GM23338 (cell line): ENCODE measurements at regions not wholly inside any gene's neighbourhood (a gene's known extent, or its start where the extent isn't known, plus 50 kb on each side); places are given as distances from the start of the nearest gene placed in this dataset.

Experiments used
- ATAC-seq: fragments of 200-7000 bp; cut with Tn5 transposase; 3 replicates; pipeline ENCODE4 v1.9.1; 2020
- DNase-seq: peaks from one replicate; pipeline ENCODE4 v3.0.0-alpha.2; 2015; ENCODE audit warnings: low spot score
- H2AFZ ChIP-seq: fragments of 200-600 bp; sonication (generic); 2 replicates; pipeline ENCODE4 v1.8.0; 2016; ENCODE audit warnings: antibody characterized with exemption, mild to moderate bottlenecking, moderate library complexity
- H3F3A ChIP-seq: fragments of 200-600 bp; sonication (generic); replicated peaks from 2 replicates; pipeline ENCODE4 v1.8.0; 2017; ENCODE audit warnings: antibody characterized with exemption, mixed run types, low read depth
- H3K27ac ChIP-seq: fragments of 200-600 bp; sonication (generic); 2 replicates; pipeline ENCODE4 v1.6.1; 2016; ENCODE audit warnings: low read depth
- H3K27me3 ChIP-seq: fragments of 200-600 bp; sonication (generic); 2 replicates; pipeline ENCODE4 v1.8.0; 2016; ENCODE audit warnings: mild to moderate bottlenecking, mixed run types, moderate library complexity; ENCODE audit not compliant: insufficient read depth
- H3K36me3 ChIP-seq: fragments of 200-600 bp; sonication (generic); 2 replicates; pipeline ENCODE4 v1.8.0; 2016; ENCODE audit warnings: mild to moderate bottlenecking; ENCODE audit not compliant: insufficient read depth
- H3K4me1 ChIP-seq: fragments of 200-600 bp; sonication (generic); 2 replicates; pipeline ENCODE4 v1.8.0; 2016; ENCODE audit warnings: mild to moderate bottlenecking, moderate library complexity; ENCODE audit not compliant: insufficient read depth
- H3K4me2 ChIP-seq: fragments of 200-600 bp; sonication (generic); 2 replicates; pipeline ENCODE4 v1.7.1; 2017; ENCODE audit warnings: mixed run types
- H3K4me3 ChIP-seq: fragments of 200-600 bp; sonication (generic); 2 replicates; pipeline ENCODE4 v1.6.1; 2016; ENCODE audit warnings: mixed run types
- H3K79me2 ChIP-seq: fragments of 200-600 bp; sonication (generic); replicated peaks from 2 replicates; pipeline ENCODE4 v1.8.0; 2017; ENCODE audit warnings: mild to moderate bottlenecking; ENCODE audit not compliant: insufficient read depth
- H3K9me2 ChIP-seq: fragments of 200-600 bp; sonication (generic); 2 replicates; pipeline ENCODE4 v1.8.0; 2017; ENCODE audit not compliant: insufficient read depth
- H4K20me1 ChIP-seq: fragments of 200-600 bp; sonication (generic); replicated peaks from 2 replicates; pipeline ENCODE4 v1.8.0; 2017; ENCODE audit warnings: mild to moderate bottlenecking; ENCODE audit not compliant: insufficient read depth
- H3K27ac Mint-ChIP-seq: 2 replicates; pipeline ENCODE4 v1.8.0; 2020; ENCODE audit warnings: inconsistent platforms, mild to moderate bottlenecking, moderate library complexity, mixed read lengths
- H3K27me3 Mint-ChIP-seq: 3 replicates; pipeline ENCODE4 v1.8.0; 2022; ENCODE audit warnings: low read depth, mild to moderate bottlenecking, moderate library complexity, mixed read lengths, inconsistent platforms; ENCODE audit not compliant: insufficient read depth, poor library complexity
- H3K36me3 Mint-ChIP-seq: 3 replicates; pipeline ENCODE4 v1.8.0; 2021; ENCODE audit warnings: low read depth, mild to moderate bottlenecking, inconsistent platforms, moderate library complexity, mixed read lengths
- H3K4me1 Mint-ChIP-seq: 3 replicates; pipeline ENCODE4 v1.8.0; 2020; ENCODE audit warnings: mild to moderate bottlenecking, inconsistent platforms, mixed read lengths
- H3K4me3 Mint-ChIP-seq: 3 replicates; pipeline ENCODE4 v1.8.0; 2021; ENCODE audit warnings: moderate library complexity, mild to moderate bottlenecking, inconsistent platforms, mixed read lengths
- H3K9me3 Mint-ChIP-seq: 3 replicates; pipeline ENCODE4 v1.8.0; 2020; ENCODE audit warnings: moderate library complexity, mild to moderate bottlenecking, inconsistent platforms, mixed read lengths
- CREB1 ChIP-seq: fragments of 250-450 bp; sonication (Bioruptor Pico); IDR thresholded peaks from 2 replicates; pipeline ENCODE4 v1.5.0; 2020; ENCODE audit warnings: low read depth, mild to moderate bottlenecking, moderate library complexity
- EZH2 ChIP-seq: fragments of 200-600 bp; sonication (generic); IDR thresholded peaks from one replicate; pipeline ENCODE4 v1.8.0; 2017; ENCODE audit warnings: antibody characterized with exemption, mild to moderate bottlenecking, low read depth; ENCODE audit not compliant: unreplicated experiment
- EZH2phosphoT487 ChIP-seq: fragments of 200-600 bp; sonication (generic); IDR thresholded peaks from one replicate; pipeline ENCODE4 v1.8.1; 2018; ENCODE audit warnings: antibody characterized with exemption; ENCODE audit not compliant: unreplicated experiment
- JUNB ChIP-seq: IDR thresholded peaks from one replicate; pipeline ENCODE4 v1.6.1; 2016; ENCODE audit warnings: antibody characterized with exemption; ENCODE audit not compliant: unreplicated experiment
- NANOG ChIP-seq: IDR thresholded peaks from 2 replicates; pipeline ENCODE4 v1.6.1; 2016; ENCODE audit warnings: antibody characterized with exemption, borderline replicate concordance
- POLR2AphosphoS5 ChIP-seq: IDR thresholded peaks from 2 replicates; pipeline ENCODE4 v1.6.1; 2016; ENCODE audit warnings: antibody characterized with exemption, low read depth
- REST ChIP-seq: IDR thresholded peaks from one replicate; pipeline ENCODE4 v1.6.1; 2018; ENCODE audit warnings: antibody characterized with exemption; ENCODE audit not compliant: unreplicated experiment
- STAT1 ChIP-seq: IDR thresholded peaks from one replicate; pipeline ENCODE4 v1.6.1; 2016; ENCODE audit warnings: antibody characterized with exemption; ENCODE audit not compliant: unreplicated experiment
- ZNF114 ChIP-seq: fragments of 250-450 bp; sonication (Bioruptor Pico); IDR thresholded peaks from 2 replicates; pipeline ENCODE4 v1.5.0; 2020; ENCODE audit warnings: mild to moderate bottlenecking, moderate library complexity
- ZNF331 ChIP-seq: fragments of 250-450 bp; sonication (Bioruptor Pico); IDR thresholded peaks from 2 replicates; pipeline ENCODE4 v1.5.0; 2020; ENCODE audit warnings: low read depth, mild to moderate bottlenecking, moderate library complexity
- TF ChIP-seq, protein P1 (sequence below): IDR thresholded peaks from 2 replicates; pipeline ENCODE4 v1.6.1; 2016; ENCODE audit warnings: antibody characterized with exemption
- TF ChIP-seq, protein P2 (sequence below): fragments of 250-450 bp; sonication (Bioruptor Pico); IDR thresholded peaks from 2 replicates; pipeline ENCODE4 v1.5.0; 2020; ENCODE audit warnings: mild to moderate bottlenecking, moderate library complexity
- TF ChIP-seq, protein P3 (sequence below), 2 experiments: fragments of 200-600 bp in 1 of 2; sonication (generic) in 1 of 2; conservative IDR thresholded peaks; 2 replicates each; pipeline versions ENCODE4 v1.5.1 to v1.6.1; 2016 to 2017; ENCODE audit warnings: antibody characterized with exemption in 2 of 2, low read depth in 2 of 2, mild to moderate bottlenecking in 2 of 2, moderate library complexity in 1 of 2

GRCh38 chr15:77817434-77817833 is 184.7 kb upstream of the LINGO1 start:
- no peak for TF ChIP-seq JUNB
- TF ChIP-seq NANOG, result no peak
- TF ChIP-seq, protein P1, sequence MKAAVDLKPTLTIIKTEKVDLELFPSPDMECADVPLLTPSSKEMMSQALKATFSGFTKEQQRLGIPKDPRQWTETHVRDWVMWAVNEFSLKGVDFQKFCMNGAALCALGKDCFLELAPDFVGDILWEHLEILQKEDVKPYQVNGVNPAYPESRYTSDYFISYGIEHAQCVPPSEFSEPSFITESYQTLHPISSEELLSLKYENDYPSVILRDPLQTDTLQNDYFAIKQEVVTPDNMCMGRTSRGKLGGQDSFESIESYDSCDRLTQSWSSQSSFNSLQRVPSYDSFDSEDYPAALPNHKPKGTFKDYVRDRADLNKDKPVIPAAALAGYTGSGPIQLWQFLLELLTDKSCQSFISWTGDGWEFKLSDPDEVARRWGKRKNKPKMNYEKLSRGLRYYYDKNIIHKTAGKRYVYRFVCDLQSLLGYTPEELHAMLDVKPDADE, result no peak
- no peak for TF ChIP-seq EZH2
- no peak for TF ChIP-seq EZH2phosphoT487
- no peak for TF ChIP-seq REST
- TF ChIP-seq POLR2AphosphoS5, result no peak
- TF ChIP-seq, protein P2, sequence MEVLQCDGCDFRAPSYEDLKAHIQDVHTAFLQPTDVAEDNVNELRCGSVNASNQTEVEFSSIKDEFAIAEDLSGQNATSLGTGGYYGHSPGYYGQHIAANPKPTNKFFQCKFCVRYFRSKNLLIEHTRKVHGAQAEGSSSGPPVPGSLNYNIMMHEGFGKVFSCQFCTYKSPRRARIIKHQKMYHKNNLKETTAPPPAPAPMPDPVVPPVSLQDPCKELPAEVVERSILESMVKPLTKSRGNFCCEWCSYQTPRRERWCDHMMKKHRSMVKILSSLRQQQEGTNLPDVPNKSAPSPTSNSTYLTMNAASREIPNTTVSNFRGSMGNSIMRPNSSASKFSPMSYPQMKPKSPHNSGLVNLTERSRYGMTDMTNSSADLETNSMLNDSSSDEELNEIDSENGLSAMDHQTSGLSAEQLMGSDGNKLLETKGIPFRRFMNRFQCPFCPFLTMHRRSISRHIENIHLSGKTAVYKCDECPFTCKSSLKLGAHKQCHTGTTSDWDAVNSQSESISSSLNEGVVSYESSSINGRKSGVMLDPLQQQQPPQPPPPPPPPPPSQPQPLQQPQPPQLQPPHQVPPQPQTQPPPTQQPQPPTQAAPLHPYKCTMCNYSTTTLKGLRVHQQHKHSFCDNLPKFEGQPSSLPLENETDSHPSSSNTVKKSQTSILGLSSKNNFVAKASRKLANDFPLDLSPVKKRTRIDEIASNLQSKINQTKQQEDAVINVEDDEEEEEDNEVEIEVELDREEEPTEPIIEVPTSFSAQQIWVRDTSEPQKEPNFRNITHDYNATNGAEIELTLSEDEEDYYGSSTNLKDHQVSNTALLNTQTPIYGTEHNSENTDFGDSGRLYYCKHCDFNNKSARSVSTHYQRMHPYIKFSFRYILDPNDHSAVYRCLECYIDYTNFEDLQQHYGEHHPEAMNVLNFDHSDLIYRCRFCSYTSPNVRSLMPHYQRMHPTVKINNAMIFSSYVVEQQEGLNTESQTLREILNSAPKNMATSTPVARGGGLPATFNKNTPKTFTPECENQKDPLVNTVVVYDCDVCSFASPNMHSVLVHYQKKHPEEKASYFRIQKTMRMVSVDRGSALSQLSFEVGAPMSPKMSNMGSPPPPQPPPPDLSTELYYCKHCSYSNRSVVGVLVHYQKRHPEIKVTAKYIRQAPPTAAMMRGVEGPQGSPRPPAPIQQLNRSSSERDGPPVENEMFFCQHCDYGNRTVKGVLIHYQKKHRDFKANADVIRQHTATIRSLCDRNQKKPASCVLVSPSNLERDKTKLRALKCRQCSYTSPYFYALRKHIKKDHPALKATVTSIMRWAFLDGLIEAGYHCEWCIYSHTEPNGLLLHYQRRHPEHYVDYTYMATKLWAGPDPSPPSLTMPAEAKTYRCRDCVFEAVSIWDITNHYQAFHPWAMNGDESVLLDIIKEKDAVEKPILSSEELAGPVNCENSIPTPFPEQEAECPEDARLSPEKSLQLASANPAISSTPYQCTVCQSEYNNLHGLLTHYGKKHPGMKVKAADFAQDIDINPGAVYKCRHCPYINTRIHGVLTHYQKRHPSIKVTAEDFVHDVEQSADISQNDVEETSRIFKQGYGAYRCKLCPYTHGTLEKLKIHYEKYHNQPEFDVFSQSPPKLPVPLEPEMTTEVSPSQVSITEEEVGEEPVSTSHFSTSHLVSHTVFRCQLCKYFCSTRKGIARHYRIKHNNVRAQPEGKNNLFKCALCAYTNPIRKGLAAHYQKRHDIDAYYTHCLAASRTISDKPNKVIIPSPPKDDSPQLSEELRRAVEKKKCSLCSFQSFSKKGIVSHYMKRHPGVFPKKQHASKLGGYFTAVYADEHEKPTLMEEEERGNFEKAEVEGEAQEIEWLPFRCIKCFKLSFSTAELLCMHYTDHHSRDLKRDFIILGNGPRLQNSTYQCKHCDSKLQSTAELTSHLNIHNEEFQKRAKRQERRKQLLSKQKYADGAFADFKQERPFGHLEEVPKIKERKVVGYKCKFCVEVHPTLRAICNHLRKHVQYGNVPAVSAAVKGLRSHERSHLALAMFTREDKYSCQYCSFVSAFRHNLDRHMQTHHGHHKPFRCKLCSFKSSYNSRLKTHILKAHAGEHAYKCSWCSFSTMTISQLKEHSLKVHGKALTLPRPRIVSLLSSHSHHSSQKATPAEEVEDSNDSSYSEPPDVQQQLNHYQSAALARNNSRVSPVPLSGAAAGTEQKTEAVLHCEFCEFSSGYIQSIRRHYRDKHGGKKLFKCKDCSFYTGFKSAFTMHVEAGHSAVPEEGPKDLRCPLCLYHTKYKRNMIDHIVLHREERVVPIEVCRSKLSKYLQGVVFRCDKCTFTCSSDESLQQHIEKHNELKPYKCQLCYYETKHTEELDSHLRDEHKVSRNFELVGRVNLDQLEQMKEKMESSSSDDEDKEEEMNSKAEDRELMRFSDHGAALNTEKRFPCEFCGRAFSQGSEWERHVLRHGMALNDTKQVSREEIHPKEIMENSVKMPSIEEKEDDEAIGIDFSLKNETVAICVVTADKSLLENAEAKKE (CRISPR knock-in tag), result no peak
- TF ChIP-seq STAT1, result no peak
- TF ChIP-seq, protein P3, sequence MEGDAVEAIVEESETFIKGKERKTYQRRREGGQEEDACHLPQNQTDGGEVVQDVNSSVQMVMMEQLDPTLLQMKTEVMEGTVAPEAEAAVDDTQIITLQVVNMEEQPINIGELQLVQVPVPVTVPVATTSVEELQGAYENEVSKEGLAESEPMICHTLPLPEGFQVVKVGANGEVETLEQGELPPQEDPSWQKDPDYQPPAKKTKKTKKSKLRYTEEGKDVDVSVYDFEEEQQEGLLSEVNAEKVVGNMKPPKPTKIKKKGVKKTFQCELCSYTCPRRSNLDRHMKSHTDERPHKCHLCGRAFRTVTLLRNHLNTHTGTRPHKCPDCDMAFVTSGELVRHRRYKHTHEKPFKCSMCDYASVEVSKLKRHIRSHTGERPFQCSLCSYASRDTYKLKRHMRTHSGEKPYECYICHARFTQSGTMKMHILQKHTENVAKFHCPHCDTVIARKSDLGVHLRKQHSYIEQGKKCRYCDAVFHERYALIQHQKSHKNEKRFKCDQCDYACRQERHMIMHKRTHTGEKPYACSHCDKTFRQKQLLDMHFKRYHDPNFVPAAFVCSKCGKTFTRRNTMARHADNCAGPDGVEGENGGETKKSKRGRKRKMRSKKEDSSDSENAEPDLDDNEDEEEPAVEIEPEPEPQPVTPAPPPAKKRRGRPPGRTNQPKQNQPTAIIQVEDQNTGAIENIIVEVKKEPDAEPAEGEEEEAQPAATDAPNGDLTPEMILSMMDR (conservative IDR thresholded peaks at IDR 0.05; ENCODE audit: low read depth in 2 of 2), result no peak
- TF ChIP-seq CREB1 (CRISPR knock-in tag), result no peak
- TF ChIP-seq ZNF114 (CRISPR knock-in tag), result no peak
- no peak for TF ChIP-seq ZNF331 (CRISPR knock-in tag)
- no peaks in the 10 kb centered on the region for H3K9me2 ChIP-seq
- H3K4me3 Mint-ChIP-seq, result no peak overlapping the region; the same call in 2 of the 3 replicates
- H3K9me3 Mint-ChIP-seq, result no peaks in the 10 kb centered on the region; the same call in 2 of the 3 replicates
- ATAC-seq (no peak), DNase-seq (no peak)
- no peak overlapping the region for H3K27ac ChIP-seq
- H3K4me1 ChIP-seq, result peaks cover 3% of the 10 kb centered on the region
- H3K4me2 ChIP-seq, result no peak overlapping the region
- H3K27me3 ChIP-seq, result peaks cover 44% of the 10 kb centered on the region
- peaks cover 37% of the 10 kb centered on the region for H3K27me3 Mint-ChIP-seq
- H3K36me3 Mint-ChIP-seq, result no peaks in the 10 kb centered on the region
- H2AFZ ChIP-seq, result no peak overlapping the region
- H3K36me3 ChIP-seq, result no peaks in the 10 kb centered on the region
- no peaks in the 10 kb centered on the region; the same call in 1 of the 2 replicates for H4K20me1 ChIP-seq
- no peak overlapping the region for H3K4me3 ChIP-seq
- no peaks in the 10 kb centered on the region for H3F3A ChIP-seq
- H3K4me1 Mint-ChIP-seq, result peaks cover 21% of the 10 kb centered on the region
- H3K27ac Mint-ChIP-seq, result no peak overlapping the region
- no peaks in the 10 kb centered on the region for H3K79me2 ChIP-seq
